ENCODE measurements at regions not wholly inside any gene's neighbourhood (a gene's known extent, or its start where the extent isn't known, plus 50 kb on each side); places are given as distances from the start of the nearest gene placed in this dataset.

- TF ChIP-seq POLR2A (IDR thresholded peaks at IDR 0.05) (no peak), CTCF (IDR thresholded peaks at IDR 0.05) (no peak), POLR2AphosphoS5 (IDR thresholded peaks at IDR 0.05) (no peak), EP300 (IDR thresholded peaks at IDR 0.05) (no peak)
These were observed 114.3 kb upstream of the GRIK3 start for GRCh38 chr1:37148663-37149062.

Measured in sigmoid colon (tissue), 4 donors.